Upper lobe of left lung (tissue), 6 donors: ENCODE measurements at regions not wholly inside any gene's neighbourhood (a gene's known extent, or its start where the extent isn't known, plus 50 kb on each side); places are given as distances from the start of the nearest gene placed in this dataset.

Experiments used
- ATAC-seq, 2 donors: fragments of 200-7000 bp; cut with Tn5 transposase; one replicate each; pipeline ENCODE4 v1.9.1; 2022; ENCODE audit warnings: mild to moderate bottlenecking in 2 of 2, moderate library complexity in 2 of 2; ENCODE audit not compliant: low FRiP score in 2 of 2
- DNase-seq, 2 donors: peaks; one replicate each; pipeline ENCODE4 v3.0.0-alpha.2; 2019 to 2020
- H3K27ac ChIP-seq, 4 donors: fragments of 200-600 bp; sonication (generic); one replicate each; pipeline ENCODE4 v1.5.1; 2016 to 2019
- H3K27me3 ChIP-seq, 4 donors: fragments of 200-600 bp; sonication (generic); one replicate each; pipeline ENCODE4 v1.5.1; 2017 to 2019
- H3K36me3 ChIP-seq, 4 donors: fragments of 200-600 bp; sonication (generic); one replicate each; pipeline ENCODE4 v1.5.1; 2016 to 2019
- H3K4me1 ChIP-seq, 4 donors: fragments of 200-600 bp; sonication (generic); one replicate each; pipeline ENCODE4 v1.5.1; 2018 to 2019
- H3K4me3 ChIP-seq, 4 donors: fragments of 200-600 bp; sonication (generic); one replicate each; pipeline ENCODE4 v1.5.1; 2017 to 2019; ENCODE audit warnings: mild to moderate bottlenecking in 2 of 4, moderate library complexity in 1 of 4
- H3K9me3 ChIP-seq, 4 donors: fragments of 200-600 bp; sonication (generic); one replicate each; pipeline ENCODE4 v1.5.1; 2018 to 2019
- CTCF ChIP-seq, 6 experiments: fragments of 450-650 bp in 4 of 6; fragments of 200-600 bp in 2 of 6; sonication (generic) in 2 of 6; IDR thresholded peaks; one replicate each; pipeline ENCODE4 v1.5.1; 2016 to 2019; ENCODE audit warnings: antibody characterized with exemption in 6 of 6
- EP300 ChIP-seq, 4 donors: sonication (generic); formaldehyde crosslinking; IDR thresholded peaks; one replicate each; pipeline ENCODE4 v1.5.1; 2017; ENCODE audit warnings: antibody characterized with exemption in 4 of 4, control low read depth in 2 of 4
- POLR2A ChIP-seq, 4 donors: fragments of 450-650 bp; IDR thresholded peaks; one replicate each; pipeline ENCODE4 v1.5.1; 2016 to 2017; ENCODE audit warnings: antibody characterized with exemption in 4 of 4, mild to moderate bottlenecking in 2 of 4
- POLR2AphosphoS5 ChIP-seq, 2 donors: sonication (generic); formaldehyde crosslinking; IDR thresholded peaks; one replicate each; pipeline ENCODE4 v1.5.1; 2017; ENCODE audit warnings: antibody characterized with exemption in 2 of 2
- WGBS, 2 donors: methylation state at CpG; one replicate each; pipeline ENCODE4 v1.1.5; 2017 to 2018; 5-methylcytosine and 5-hydroxymethylcytosine counted together
- donor health status: DM: no; HTN: no; CAD: no; lungs with moderate emphysema.
- donor health status: DM: no; HTN: yes; CAD: no; lungs with severe emphysema.

GRCh38 chr12:43103866-43104265, 448.1 kb downstream of the ADAMTS20 start:
- TF ChIP-seq POLR2AphosphoS5 (IDR thresholded peaks at IDR 0.05) = no peak
- TF ChIP-seq EP300 (IDR thresholded peaks at IDR 0.05) = no peak
- no peak for TF ChIP-seq POLR2A (IDR thresholded peaks at IDR 0.05)
- TF ChIP-seq CTCF (IDR thresholded peaks at IDR 0.05) = no peak
- WGBS, 2 donors = 91 to 95% methylated on average over 1 of the region's 1 CpG
- no peak for ATAC-seq

GRCh38 chr12:43102546-43103264, 449.3 kb downstream of the ADAMTS20 start:
- TF ChIP-seq EP300 (IDR thresholded peaks at IDR 0.05) (no peak), POLR2A (IDR thresholded peaks at IDR 0.05) (no peak), POLR2AphosphoS5 (IDR thresholded peaks at IDR 0.05) (no peak), CTCF (IDR thresholded peaks at IDR 0.05) (no peak)

More at GRCh38 chr12:43103866-43104265, 448.1 kb downstream of the ADAMTS20 start:
- Histone ChIP-seq H3K36me3 (no peaks in the 10 kb centered on the region), H3K9me3 (no peaks in the 10 kb centered on the region), H3K27ac (no peak overlapping the region), H3K4me3 (no peak overlapping the region), H3K4me1 (no peaks in the 10 kb centered on the region), H3K27me3 (no peaks in the 10 kb centered on the region)
- DNase-seq = no peak

GRCh38 chr12:43100231-43100630, 451.8 kb downstream of the ADAMTS20 start:
- Histone ChIP-seq H3K9me3 (no peaks in the 10 kb centered on the region), H3K27ac (no peak overlapping the region), H3K4me1 (no peaks in the 10 kb centered on the region), H3K4me3 (no peak overlapping the region), H3K27me3 (no peaks in the 10 kb centered on the region), H3K36me3 (no peaks in the 10 kb centered on the region)
- no peak for DNase-seq
- TF ChIP-seq EP300 (IDR thresholded peaks at IDR 0.05) = no peak
- no peak for TF ChIP-seq POLR2A (IDR thresholded peaks at IDR 0.05)
- TF ChIP-seq POLR2AphosphoS5 (IDR thresholded peaks at IDR 0.05) = no peak
- no peak for TF ChIP-seq CTCF (IDR thresholded peaks at IDR 0.05)
- WGBS, 2 donors = 74 to 81% methylated on average over 1 of the region's 1 CpG
- no peak for ATAC-seq

More at GRCh38 chr12:43102546-43103264, 449.3 kb downstream of the ADAMTS20 start:
- H3K9me3 ChIP-seq = no peaks in the 10 kb centered on the region
- H3K4me3 ChIP-seq = no peak overlapping the region
- H3K36me3 ChIP-seq = no peaks in the 10 kb centered on the region
- no peak overlapping the region for H3K27ac ChIP-seq
- H3K4me1 ChIP-seq = no peaks in the 10 kb centered on the region
- DNase-seq = no peak
- 80 to 86% methylated on average over 4 of the region's 4 CpGs for WGBS, 2 donors
- no peak for ATAC-seq
- no peaks in the 10 kb centered on the region for H3K27me3 ChIP-seq

GRCh38 chr12:43099691-43100163, 452.3 kb downstream of the ADAMTS20 start:
- TF ChIP-seq CTCF (IDR thresholded peaks at IDR 0.05) = no peak
- no peak for TF ChIP-seq POLR2A (IDR thresholded peaks at IDR 0.05)
- TF ChIP-seq EP300 (IDR thresholded peaks at IDR 0.05) = no peak
- no peak for TF ChIP-seq POLR2AphosphoS5 (IDR thresholded peaks at IDR 0.05)
- Histone ChIP-seq H3K4me3 (no peak overlapping the region), H3K36me3 (no peaks in the 10 kb centered on the region), H3K27me3 (no peaks in the 10 kb centered on the region), H3K9me3 (no peaks in the 10 kb centered on the region), H3K4me1 (no peaks in the 10 kb centered on the region), H3K27ac (no peak overlapping the region)
- DNase-seq = no peak
- no peak for ATAC-seq
- WGBS, 2 donors = 52 to 59% methylated on average over 3 of the region's 3 CpGs
